Epithelial cell of esophagus (primary cell): ENCODE measurements at regions not wholly inside any gene's neighbourhood (a gene's known extent, or its start where the extent isn't known, plus 50 kb on each side); places are given as distances from the start of the nearest gene placed in this dataset.

Experiments used
- DNase-seq: peaks from one replicate; pipeline ENCODE4 v3.0.0; 2010; ENCODE audit warnings: low read depth
- H3K4me3 ChIP-seq: 2 replicates; pipeline ENCODE4 v1.5.1; 2011; ENCODE audit warnings: mild to moderate bottlenecking, low read length, control low read depth
- CTCF ChIP-seq: IDR thresholded peaks from 2 replicates; pipeline ENCODE4 v1.5.1; 2011; ENCODE audit warnings: low read depth, mild to moderate bottlenecking, low read length, control low read depth, inconsistent platforms; ENCODE audit not compliant: insufficient read depth; ENCODE audit errors: missing control alignments

GRCh38 chr13:48840366-48840765, 135.3 kb upstream of the FNDC3A start:
- TF ChIP-seq CTCF, result no peak
- DNase-seq, result no peak

DNA sequence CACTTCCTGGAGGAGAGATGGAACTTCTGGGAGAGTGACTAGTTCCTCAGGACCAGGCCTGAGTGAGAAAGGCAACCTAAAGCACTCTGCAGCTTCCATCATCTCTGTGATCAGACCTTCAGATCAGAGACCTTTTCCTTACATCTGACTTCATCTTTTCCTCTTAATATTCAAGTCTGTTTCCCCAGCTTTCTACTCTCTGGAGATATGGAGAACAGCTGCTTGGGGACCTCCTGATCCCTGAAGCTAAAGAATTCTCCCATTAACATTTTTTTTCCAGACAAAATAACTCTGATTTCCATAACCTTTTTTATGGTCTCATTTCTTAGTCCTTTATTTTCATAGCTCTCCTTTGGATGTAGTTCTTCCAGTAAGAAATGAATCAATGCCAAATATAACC, 133.4 kb upstream of the FNDC3A start:
- DNase-seq, result no peak
- TF ChIP-seq CTCF, result no peak
- no peak overlapping the region for H3K4me3 ChIP-seq

More at GRCh38 chr13:48840366-48840765, 135.3 kb upstream of the FNDC3A start:
- H3K4me3 ChIP-seq, result no peak overlapping the region

DNA sequence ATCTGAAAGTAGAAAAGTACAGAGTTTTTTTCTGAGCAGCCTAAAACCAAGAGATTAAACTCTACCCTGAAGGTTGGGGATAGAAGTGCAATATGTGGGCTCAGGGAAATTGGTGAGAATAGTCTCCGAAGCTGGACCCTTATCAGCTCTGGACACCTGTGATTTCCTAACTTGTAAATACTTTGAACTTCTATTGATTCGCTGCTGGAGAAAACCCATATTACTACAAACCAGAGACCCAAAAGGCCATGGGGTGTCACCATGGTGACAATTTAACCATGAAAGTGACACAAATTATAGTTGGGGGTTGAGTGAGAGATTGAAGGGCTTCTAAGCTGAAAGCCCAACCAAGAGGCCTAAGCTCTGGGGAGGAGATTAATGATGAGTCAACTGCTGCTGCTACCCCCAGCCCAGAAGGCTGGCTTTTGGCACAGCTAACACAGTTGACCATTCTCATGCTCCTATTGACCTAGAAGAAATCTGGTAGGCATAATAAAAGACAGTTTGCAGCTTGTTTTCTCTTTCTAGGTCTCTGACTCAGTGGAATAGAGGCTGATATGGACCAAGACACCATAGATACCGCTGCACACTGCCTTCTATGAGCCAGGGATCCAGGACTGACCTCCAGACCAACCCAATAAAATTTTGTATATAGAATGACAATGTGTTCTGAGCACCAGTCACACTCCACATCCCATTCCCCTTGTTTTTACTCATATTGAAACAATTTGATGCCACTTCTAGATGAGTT, 131.9 kb upstream of the FNDC3A start:
- H3K4me3 ChIP-seq, result no peak overlapping the region
- TF ChIP-seq CTCF, result no peak
- DNase-seq, result no peak

DNA sequence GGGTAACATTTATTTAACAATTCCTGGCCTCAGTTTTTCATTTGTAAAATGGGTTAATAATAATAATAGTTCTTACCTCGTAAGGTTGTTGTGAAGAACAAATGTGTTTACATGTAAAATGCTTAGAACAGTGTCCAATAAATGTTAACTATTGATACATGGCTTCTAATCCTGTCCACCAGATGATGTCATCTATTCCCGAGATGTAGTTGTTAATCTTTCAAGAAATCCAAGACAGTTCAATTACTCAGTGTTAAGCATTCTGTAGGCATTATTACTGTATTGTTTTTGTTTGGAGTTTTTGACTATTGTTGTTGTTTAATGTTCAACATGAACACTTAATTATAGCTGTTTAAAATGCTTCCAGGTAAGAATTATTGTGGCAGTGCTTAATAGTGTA, 131.0 kb upstream of the FNDC3A start:
- no peak for DNase-seq
- TF ChIP-seq CTCF, result no peak

DNA sequence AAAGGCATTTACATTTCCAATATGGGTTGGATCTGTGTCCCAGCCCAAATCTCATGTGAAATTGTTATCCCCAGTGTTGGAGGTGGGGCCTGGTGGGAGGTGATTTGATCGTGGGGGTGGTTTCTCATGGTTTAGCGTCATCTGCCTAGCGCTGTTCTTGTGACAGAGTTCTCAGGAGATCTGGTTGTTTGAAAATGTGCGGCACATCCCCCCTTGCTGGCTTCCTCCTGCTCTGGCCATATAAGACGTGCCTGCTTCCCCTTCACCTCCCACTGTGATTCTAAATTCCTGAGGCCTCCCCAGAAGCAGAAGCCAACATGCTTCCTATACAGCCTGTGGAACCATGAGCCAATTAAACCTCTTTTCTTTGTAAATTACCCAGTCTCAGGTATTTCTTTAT, 126.2 kb upstream of the FNDC3A start:
- no peak for DNase-seq
- TF ChIP-seq CTCF, result no peak
- H3K4me3 ChIP-seq, result no peak overlapping the region

More for the DNA sequence above, 131.0 kb upstream of the FNDC3A start:
- H3K4me3 ChIP-seq, result no peak overlapping the region

DNA sequence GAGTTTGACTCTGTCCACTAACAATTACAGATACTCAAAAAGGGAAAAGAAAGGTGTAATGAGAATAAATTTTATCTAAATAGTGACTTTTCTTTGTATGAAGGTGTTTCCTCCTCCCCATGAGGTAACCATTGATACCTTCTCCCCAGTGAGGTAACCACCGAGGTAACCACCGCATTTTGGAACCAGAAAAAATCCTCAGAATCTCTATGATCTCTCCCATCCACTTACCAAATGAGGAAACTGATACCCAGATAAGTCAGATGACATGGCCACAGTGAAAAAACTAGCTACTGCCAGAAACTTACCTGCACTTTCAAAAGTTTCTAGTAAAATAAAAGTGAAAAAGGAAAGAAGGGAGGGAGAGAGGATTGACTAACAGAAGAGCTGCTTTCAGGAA, 124.0 kb upstream of the FNDC3A start:
- DNase-seq, result no peak
- no peak for TF ChIP-seq CTCF

GRCh38 chr13:48852911-48853727, 122.6 kb upstream of the FNDC3A start:
- no peak for TF ChIP-seq CTCF
- H3K4me3 ChIP-seq, result no peak overlapping the region
- no peak for DNase-seq

More for the DNA sequence above, 124.0 kb upstream of the FNDC3A start:
- H3K4me3 ChIP-seq, result no peak overlapping the region
